ENCODE measurements at regions not wholly inside any gene's neighbourhood (a gene's known extent, or its start where the extent isn't known, plus 50 kb on each side); places are given as distances from the start of the nearest gene placed in this dataset.

DNA sequence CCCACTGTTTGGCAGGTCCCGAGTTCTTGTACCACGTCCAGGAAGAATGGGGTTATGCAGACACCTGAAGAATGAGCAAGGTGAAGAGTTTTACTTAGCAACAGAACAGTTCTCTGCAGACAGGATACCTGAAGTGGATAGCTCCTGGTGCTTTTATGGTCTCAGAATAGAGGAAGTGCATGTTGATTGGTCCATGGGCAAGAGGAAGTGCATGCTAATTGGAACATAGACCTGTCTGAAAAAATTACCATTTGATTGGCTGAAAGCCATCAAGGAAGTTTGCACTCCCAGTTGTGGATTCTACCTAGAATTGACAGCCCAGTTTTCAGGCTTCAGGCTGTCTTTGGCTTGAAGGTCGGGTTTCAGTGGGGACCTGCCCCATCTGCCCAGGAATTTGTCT, 887.5 kb downstream of the FAT4 start:
- DNase-seq (ENCODE audit: low read depth) (no peak), FAIRE-seq (no peak)
- Mint-ChIP-seq H3K4me1 (ENCODE audit: low read depth, unreplicated experiment) (no peaks in the 10 kb centered on the region), H3K36me3 (ENCODE audit: low read depth, unreplicated experiment) (no peaks in the 10 kb centered on the region), H3K4me3 (ENCODE audit: unreplicated experiment) (no peak overlapping the region), H3K9me3 (ENCODE audit: unreplicated experiment) (peaks cover 1% of the 10 kb centered on the region), H3K27ac (ENCODE audit: unreplicated experiment) (no peak overlapping the region), H3K27me3 (ENCODE audit: low read depth, unreplicated experiment) (no peaks in the 10 kb centered on the region)
- Histone ChIP-seq H3K4me1 (ENCODE audit: insufficient read depth, low read length) (no peaks in the 10 kb centered on the region), H3K27me3 (ENCODE audit: insufficient read depth, low read length) (no peaks in the 10 kb centered on the region), H3K79me2 (ENCODE audit: insufficient read depth, low read length) (no peaks in the 10 kb centered on the region), H3K4me2 (ENCODE audit: low read length) (no peak overlapping the region), H3K36me3 (ENCODE audit: insufficient read depth, low read length) (no peaks in the 10 kb centered on the region), H3K4me3 (ENCODE audit: insufficient read depth, low read depth, low read length) (no peak overlapping the region), H3K27ac (ENCODE audit: low read depth, low read length) (no peak overlapping the region), H4K20me1 (ENCODE audit: insufficient read depth, low read length) (no peaks in the 10 kb centered on the region), H2AFZ (ENCODE audit: low read depth, low read length) (no peak overlapping the region), H3K9me3 (ENCODE audit: insufficient read depth, low read depth, low read length) (no peaks in the 10 kb centered on the region), H3K9ac (ENCODE audit: low read length) (no peak overlapping the region)
- TF ChIP-seq EZH2 (IDR thresholded peaks at IDR 0.05; ENCODE audit: insufficient read depth, low read length), result no peak
- TF ChIP-seq, protein P1, sequence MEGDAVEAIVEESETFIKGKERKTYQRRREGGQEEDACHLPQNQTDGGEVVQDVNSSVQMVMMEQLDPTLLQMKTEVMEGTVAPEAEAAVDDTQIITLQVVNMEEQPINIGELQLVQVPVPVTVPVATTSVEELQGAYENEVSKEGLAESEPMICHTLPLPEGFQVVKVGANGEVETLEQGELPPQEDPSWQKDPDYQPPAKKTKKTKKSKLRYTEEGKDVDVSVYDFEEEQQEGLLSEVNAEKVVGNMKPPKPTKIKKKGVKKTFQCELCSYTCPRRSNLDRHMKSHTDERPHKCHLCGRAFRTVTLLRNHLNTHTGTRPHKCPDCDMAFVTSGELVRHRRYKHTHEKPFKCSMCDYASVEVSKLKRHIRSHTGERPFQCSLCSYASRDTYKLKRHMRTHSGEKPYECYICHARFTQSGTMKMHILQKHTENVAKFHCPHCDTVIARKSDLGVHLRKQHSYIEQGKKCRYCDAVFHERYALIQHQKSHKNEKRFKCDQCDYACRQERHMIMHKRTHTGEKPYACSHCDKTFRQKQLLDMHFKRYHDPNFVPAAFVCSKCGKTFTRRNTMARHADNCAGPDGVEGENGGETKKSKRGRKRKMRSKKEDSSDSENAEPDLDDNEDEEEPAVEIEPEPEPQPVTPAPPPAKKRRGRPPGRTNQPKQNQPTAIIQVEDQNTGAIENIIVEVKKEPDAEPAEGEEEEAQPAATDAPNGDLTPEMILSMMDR (IDR thresholded peaks at IDR 0.05; ENCODE audit: insufficient read depth, low read depth, low read length), result no peak

DNA sequence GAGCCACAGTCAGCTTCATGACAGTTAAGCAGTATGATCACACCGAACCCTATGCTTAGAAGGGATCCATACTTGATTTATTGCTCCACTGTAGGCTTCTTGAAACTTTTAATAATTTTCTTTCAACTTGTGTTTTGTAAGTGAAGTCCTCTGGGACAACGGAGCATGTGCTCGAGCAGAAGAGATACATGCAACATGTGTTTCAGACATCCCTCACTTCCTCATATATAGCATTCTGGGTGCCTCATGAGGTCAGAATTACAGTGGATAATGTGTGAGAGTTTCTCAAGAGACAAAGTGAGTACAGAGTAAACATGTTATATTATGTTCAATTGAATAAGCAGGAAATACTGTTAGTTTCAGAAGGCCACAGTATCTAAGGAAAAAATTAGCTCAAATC, 893.2 kb downstream of the FAT4 start:
- no peak overlapping the region for H2AFZ ChIP-seq (ENCODE audit: low read depth, low read length)
- DNase-seq (ENCODE audit: low read depth), result no peak
- H3K9me3 Mint-ChIP-seq (ENCODE audit: unreplicated experiment), result peaks cover 1% of the 10 kb centered on the region
- H3K4me1 Mint-ChIP-seq (ENCODE audit: low read depth, unreplicated experiment), result no peaks in the 10 kb centered on the region
- no peaks in the 10 kb centered on the region for H3K9me3 ChIP-seq (ENCODE audit: insufficient read depth, low read depth, low read length)
- no peaks in the 10 kb centered on the region for H3K36me3 ChIP-seq (ENCODE audit: insufficient read depth, low read length)
- H3K4me3 ChIP-seq (ENCODE audit: insufficient read depth, low read depth, low read length), result no peak overlapping the region
- H3K4me3 Mint-ChIP-seq (ENCODE audit: unreplicated experiment), result no peak overlapping the region
- no peaks in the 10 kb centered on the region for H3K36me3 Mint-ChIP-seq (ENCODE audit: low read depth, unreplicated experiment)
- no peaks in the 10 kb centered on the region for H3K27me3 Mint-ChIP-seq (ENCODE audit: low read depth, unreplicated experiment)
- H3K4me1 ChIP-seq (ENCODE audit: insufficient read depth, low read length), result no peaks in the 10 kb centered on the region
- FAIRE-seq, result no peak
- TF ChIP-seq EZH2 (IDR thresholded peaks at IDR 0.05; ENCODE audit: insufficient read depth, low read length), result no peak
- no peak overlapping the region for H3K27ac Mint-ChIP-seq (ENCODE audit: unreplicated experiment)
- no peaks in the 10 kb centered on the region for H3K79me2 ChIP-seq (ENCODE audit: insufficient read depth, low read length)
- H3K9ac ChIP-seq (ENCODE audit: low read length), result no peak overlapping the region
- H3K4me2 ChIP-seq (ENCODE audit: low read length), result no peak overlapping the region
- no peaks in the 10 kb centered on the region for H3K27me3 ChIP-seq (ENCODE audit: insufficient read depth, low read length)
- H3K27ac ChIP-seq (ENCODE audit: low read depth, low read length), result no peak overlapping the region
- H4K20me1 ChIP-seq (ENCODE audit: insufficient read depth, low read length), result no peaks in the 10 kb centered on the region

DNA sequence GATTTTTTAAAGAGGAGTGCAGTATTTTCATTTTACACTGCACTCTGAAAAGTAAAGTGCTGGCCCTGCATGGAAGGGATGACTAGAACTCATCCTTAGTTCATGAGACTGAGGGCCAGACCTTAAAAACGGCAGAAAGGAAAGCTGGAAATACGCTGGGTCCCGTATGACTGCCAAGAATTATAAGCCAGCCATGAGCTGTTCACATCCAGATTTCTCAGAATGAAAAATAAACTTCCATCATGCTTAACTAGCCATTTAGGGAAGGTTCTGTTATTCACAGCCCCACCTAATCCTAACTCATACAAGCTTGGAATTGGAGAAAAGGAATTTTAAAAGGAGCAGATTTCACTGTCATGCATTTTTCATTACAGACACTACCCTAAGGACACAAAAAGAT, 894.4 kb downstream of the FAT4 start:
- Histone ChIP-seq H4K20me1 (ENCODE audit: insufficient read depth, low read length) (no peaks in the 10 kb centered on the region), H3K9me3 (ENCODE audit: insufficient read depth, low read depth, low read length) (no peaks in the 10 kb centered on the region), H3K27me3 (ENCODE audit: insufficient read depth, low read length) (no peaks in the 10 kb centered on the region), H3K27ac (ENCODE audit: low read depth, low read length) (no peak overlapping the region), H3K79me2 (ENCODE audit: insufficient read depth, low read length) (no peaks in the 10 kb centered on the region), H3K4me1 (ENCODE audit: insufficient read depth, low read length) (no peaks in the 10 kb centered on the region), H2AFZ (ENCODE audit: low read depth, low read length) (no peak overlapping the region), H3K9ac (ENCODE audit: low read length) (no peak overlapping the region), H3K4me3 (ENCODE audit: insufficient read depth, low read depth, low read length) (no peak overlapping the region), H3K4me2 (ENCODE audit: low read length) (no peak overlapping the region), H3K36me3 (ENCODE audit: insufficient read depth, low read length) (no peaks in the 10 kb centered on the region)
- TF ChIP-seq EZH2 (IDR thresholded peaks at IDR 0.05; ENCODE audit: insufficient read depth, low read length), result no peak
- TF ChIP-seq, protein P1 (IDR thresholded peaks at IDR 0.05; ENCODE audit: insufficient read depth, low read depth, low read length), result no peak
- Mint-ChIP-seq H3K27ac (ENCODE audit: unreplicated experiment) (no peak overlapping the region), H3K4me3 (ENCODE audit: unreplicated experiment) (no peak overlapping the region), H3K27me3 (ENCODE audit: low read depth, unreplicated experiment) (no peaks in the 10 kb centered on the region), H3K36me3 (ENCODE audit: low read depth, unreplicated experiment) (no peaks in the 10 kb centered on the region), H3K9me3 (ENCODE audit: unreplicated experiment) (peaks cover 1% of the 10 kb centered on the region), H3K4me1 (ENCODE audit: low read depth, unreplicated experiment) (no peaks in the 10 kb centered on the region)
- no peak for FAIRE-seq
- no peak for DNase-seq (ENCODE audit: low read depth)
